Stimulated activated naive CD8-positive, alpha-beta T cell treated with anti-CD3 and anti-CD28 coated beads, Interleukin-15, Interleukin-2, amounts not matched to agents 100 U/mL and 50 U/mL, for 24 hours (primary cell): ENCODE measurements at regions not wholly inside any gene's neighbourhood (a gene's known extent, or its start where the extent isn't known, plus 50 kb on each side); places are given as distances from the start of the nearest gene placed in this dataset.

Experiments
- ATAC-seq: fragments of 150-1000 bp; cut with Tn5 transposase; one replicate; pipeline ENCODE4 v1.10.0; 2021
- DNase-seq: peaks from one replicate; pipeline ENCODE4 v3.0.0; 2021

GRCh38 chr3:10555263-10555662 is 49.9 kb upstream of the ATP2B2 start:
- no peak for ATAC-seq

DNA sequence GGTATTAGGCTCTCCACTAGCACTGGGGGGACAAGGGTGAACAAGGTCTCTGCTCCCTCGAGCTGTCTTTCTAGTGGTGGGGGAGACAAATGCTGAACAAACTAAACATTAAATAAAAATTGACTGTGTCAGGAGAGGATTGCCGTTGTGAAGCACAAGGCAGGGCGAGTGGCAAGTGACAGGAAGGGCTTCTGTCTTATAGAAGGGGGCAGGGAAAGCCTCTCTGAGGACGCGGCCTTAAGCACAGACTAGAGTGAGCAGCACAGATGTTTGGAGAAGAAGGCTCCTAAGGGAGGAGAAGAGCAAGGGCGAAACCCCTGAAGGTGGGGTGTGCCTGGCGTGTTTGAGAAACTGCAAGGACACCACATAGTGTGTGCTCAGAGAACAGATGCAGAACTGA is 50.9 kb upstream of the ATP2B2 start:
- ATAC-seq (no peak), DNase-seq (no peak)

More at GRCh38 chr3:10555263-10555662, 49.9 kb upstream of the ATP2B2 start:
- DNase-seq = no peak

GRCh38 chr3:10557250-10557649 is 51.9 kb upstream of the ATP2B2 start:
- ATAC-seq (no peak), DNase-seq (no peak)

- ATAC-seq = peak; percentile 62
- no peak for DNase-seq
These were observed 52.5 kb upstream of the ATP2B2 start for GRCh38 chr3:10557781-10558373.

DNA sequence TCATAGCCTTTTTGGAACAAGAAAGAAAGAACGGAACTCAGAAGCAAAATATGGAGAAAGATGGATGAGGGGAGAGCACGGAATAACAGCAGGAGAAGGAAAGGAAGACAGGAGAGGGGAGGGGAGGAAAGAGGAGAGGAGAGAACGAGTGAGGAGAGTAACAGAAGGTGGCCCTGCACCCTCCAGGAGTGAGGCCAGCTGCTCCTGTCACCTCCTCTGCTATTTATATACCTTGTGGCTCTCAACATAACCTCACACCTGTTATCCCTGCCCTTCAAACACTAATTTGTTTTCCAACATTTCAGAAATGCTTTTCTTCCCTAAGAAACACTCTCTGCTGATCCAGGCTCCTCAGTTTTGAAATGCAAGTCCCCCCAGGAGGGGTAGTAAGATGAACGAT is 53.4 kb upstream of the ATP2B2 start:
- ATAC-seq = no peak
- DNase-seq = no peak

DNA sequence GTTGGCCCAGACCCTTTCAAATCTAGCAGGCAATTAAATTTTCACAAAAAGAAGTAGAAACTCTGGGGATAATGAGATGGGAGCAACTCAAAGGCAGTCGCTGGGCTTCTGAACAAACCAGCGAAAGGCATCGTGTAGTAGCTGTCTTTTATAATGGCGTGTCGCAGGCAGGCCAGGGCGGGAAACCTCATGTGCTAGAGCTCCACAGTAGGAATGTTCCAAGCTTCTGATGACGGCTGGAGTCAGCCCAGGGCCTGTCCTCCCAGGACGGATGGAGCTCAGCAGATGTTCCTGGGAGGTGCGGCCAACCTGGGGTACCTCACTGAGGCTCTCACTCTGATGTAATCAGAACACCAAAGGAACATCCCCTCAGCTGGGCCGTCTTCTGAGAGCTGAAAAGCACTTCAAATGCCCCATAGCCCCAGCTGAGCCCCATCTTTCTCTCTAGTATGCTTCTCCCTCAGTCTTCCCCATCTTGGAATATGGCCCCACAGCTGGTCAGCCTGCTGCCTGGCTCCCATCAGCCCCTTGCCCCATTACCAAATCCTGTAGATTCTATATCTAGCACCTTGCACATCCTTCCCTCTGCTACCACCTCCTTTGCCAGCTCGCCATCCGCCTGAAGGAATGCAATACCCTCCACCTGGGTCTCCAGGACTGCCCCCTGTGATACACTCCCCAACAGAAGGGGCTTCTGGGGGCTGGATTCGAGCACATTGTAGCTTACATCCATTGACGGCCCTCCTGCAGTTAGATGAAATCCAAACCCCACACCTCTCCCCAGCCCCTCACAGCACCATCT is 54.9 kb upstream of the ATP2B2 start:
- no peak for DNase-seq
- no peak for ATAC-seq

DNA sequence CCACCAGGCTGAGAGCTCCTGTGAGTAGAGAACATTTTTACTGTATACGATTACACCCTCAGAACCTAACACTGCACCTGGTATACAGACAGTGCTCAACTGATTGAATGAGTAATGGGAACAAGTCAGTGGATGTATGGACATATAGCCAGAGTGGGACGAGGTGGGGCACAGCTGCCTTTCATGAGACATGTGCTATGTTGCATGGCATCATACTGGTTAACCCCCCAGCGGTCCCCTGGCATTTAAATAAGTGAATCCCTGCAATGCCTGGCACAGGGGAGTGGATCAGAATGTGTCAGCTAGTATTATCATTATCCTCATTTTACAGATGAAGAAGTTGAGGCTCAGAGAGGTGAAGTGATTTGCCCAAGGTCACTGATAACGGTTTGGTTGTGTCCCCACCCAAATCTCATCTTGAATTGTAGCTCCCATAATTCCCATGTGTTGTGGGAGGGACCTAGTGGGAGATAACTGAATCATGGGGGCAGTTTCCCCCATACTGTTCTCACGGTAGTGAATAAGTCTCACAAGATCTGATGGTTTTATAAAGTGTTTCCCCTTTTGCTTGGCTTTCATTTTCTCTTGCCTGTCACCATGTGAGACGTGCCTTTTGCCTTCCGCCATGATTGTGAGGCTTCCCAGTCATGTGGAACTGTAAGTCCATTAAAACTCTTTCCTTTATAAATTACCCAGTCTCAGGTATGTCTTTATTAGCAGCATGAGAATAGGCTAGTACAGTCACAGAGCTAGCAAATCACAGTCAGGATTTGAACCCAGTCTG is 56.0 kb upstream of the ATP2B2 start:
- ATAC-seq = no peak

GRCh38 chr3:10561946-10562560 is 56.7 kb upstream of the ATP2B2 start:
- peak; percentile 33 for DNase-seq
- no peak for ATAC-seq

More for the DNA sequence above, 56.0 kb upstream of the ATP2B2 start:
- no peak for DNase-seq

DNA sequence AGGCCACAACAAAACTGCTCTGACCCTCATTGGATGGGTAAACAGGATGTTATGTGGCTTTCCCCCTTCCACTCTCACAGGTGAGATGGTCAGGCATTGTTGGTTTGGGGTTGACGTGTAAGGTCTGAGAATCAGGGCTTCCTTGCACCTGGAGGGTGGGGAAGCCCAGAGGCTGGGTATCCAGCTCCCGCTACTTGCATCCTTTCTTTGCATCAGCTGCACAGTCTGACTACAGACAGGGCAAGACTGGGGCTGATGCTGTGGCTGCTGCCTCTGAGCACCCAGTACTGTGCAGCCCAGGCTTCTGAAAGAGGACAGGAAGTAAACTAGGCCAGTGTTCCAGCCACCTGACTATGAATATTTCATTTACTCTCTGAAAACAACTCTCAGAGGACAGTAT is 58.0 kb upstream of the ATP2B2 start:
- ATAC-seq = no peak
- no peak for DNase-seq

DNA sequence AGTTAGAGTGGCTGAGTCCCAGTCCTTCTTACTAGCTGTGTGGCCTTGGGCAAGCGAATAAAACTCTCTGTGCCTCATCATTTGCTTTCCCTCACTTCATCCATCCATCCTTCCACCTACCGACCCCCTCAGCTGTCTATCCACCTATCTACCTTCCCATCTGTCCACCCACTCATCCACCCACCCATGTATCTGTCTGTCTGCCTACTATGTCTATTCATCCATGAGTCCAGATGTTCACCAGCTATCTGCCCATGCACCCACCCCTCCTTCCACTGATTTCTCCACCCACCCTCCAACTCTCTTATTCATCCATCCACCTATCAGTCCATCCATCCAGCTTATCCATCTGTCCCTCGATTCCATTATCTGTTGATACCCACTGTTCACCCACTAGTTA is 60.4 kb upstream of the ATP2B2 start:
- no peak for DNase-seq
- no peak for ATAC-seq

GRCh38 chr3:10566451-10566850 is 61.1 kb upstream of the ATP2B2 start:
- DNase-seq (no peak), ATAC-seq (no peak)

- DNase-seq = no peak
- ATAC-seq = no peak
These were observed 63.2 kb upstream of the ATP2B2 start for GRCh38 chr3:10568549-10568948.

- DNase-seq (no peak), ATAC-seq (no peak)
These were observed 65.0 kb upstream of the ATP2B2 start for GRCh38 chr3:10570196-10570946.

GRCh38 chr3:10574101-10574620 is 68.8 kb upstream of the ATP2B2 start:
- no peak for DNase-seq

GRCh38 chr3:10575601-10576160 is 70.3 kb upstream of the ATP2B2 start:
- DNase-seq = no peak
- no peak for ATAC-seq

More at GRCh38 chr3:10574101-10574620, 68.8 kb upstream of the ATP2B2 start:
- ATAC-seq = no peak

DNA sequence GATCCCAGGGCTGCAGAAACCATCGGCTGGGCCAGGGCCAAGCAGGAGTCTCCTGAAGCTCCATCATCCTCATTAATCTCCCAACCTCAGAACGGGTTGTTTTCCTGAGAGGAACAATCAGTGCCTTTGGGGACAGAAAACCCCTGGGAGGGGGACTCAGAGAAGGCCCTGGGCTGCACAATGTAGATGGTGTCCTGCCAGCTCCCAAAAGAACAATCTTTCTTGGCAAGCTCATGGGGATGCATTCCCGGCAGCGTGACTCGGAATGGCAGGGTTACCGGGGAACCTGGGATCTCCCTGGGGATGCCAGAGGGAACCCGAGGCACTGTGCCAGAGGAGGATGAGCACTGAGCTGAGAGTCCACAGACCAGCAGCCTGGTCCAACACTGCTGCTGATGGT is 72.1 kb upstream of the ATP2B2 start:
- no peak for DNase-seq
- ATAC-seq = no peak

DNA sequence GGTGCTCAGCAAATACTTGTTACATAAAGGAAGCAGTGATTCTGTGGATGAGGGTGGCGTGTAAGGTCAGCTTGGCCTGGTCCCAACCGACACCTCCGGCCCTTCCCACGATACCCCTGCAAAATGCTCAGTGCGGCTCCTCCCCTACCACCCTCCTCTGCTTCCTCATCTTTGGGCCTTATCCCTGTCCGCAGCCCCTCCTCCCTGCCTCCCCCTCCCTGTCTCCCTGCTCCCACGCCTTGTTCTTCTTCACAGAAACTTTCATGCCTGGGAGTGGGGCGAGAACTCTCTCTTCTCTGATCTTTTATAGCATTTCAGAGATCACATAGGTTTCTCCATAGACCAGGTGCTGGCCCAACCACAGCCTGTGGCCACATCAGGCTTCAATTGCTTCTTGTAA is 75.0 kb upstream of the ATP2B2 start:
- DNase-seq (no peak), ATAC-seq (no peak)

GRCh38 chr3:10581251-10581650 is 75.9 kb upstream of the ATP2B2 start:
- ATAC-seq (no peak), DNase-seq (no peak)

GRCh38 chr3:10581716-10582115 is 76.3 kb upstream of the ATP2B2 start:
- no peak for ATAC-seq
- no peak for DNase-seq

DNA sequence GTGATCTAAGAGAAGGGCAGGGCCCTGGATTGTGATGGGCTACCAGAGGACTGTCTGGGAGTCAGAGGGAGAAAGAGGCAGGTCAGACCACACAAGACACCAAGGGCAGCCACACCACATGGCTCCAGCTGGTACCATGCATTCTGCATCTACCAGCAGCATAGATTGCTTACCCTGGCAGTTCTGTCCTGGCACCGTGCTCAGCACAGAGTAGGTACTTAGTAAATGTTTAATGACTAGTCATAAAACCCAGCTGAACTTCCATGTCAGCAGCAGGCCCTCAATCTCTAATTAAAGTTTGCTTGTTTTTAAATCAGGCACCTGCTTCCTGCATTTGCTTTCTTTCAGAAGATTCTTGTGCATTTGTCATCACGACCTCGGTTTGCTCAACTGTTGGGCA is 77.3 kb upstream of the ATP2B2 start:
- ATAC-seq = no peak

More for the DNA sequence above, 77.3 kb upstream of the ATP2B2 start:
- no peak for DNase-seq
